Glutamatergic neuron (in vitro differentiated cells): ENCODE measurements at regions not wholly inside any gene's neighbourhood (a gene's known extent, or its start where the extent isn't known, plus 50 kb on each side); places are given as distances from the start of the nearest gene placed in this dataset.

Experiments used
- DNase-seq: peaks from one replicate; pipeline ENCODE4 v3.0.0; 2022
- H3K27ac Mint-ChIP-seq: one replicate; pipeline ENCODE4 v1.8.0; 2020; ENCODE audit warnings: mild to moderate bottlenecking, mixed read lengths, inconsistent platforms; ENCODE audit not compliant: unreplicated experiment
- H3K27me3 Mint-ChIP-seq: one replicate; pipeline ENCODE4 v1.8.0; 2020; ENCODE audit warnings: mild to moderate bottlenecking, moderate library complexity, mixed read lengths, inconsistent platforms; ENCODE audit not compliant: unreplicated experiment
- H3K36me3 Mint-ChIP-seq: one replicate; pipeline ENCODE4 v1.8.0; 2020; ENCODE audit warnings: mild to moderate bottlenecking, mixed read lengths, inconsistent platforms; ENCODE audit not compliant: unreplicated experiment
- H3K4me1 Mint-ChIP-seq: one replicate; pipeline ENCODE4 v1.8.0; 2020; ENCODE audit warnings: mild to moderate bottlenecking, low read depth, mixed read lengths, inconsistent platforms; ENCODE audit not compliant: unreplicated experiment
- H3K4me3 Mint-ChIP-seq: one replicate; pipeline ENCODE4 v1.8.0; 2020; ENCODE audit warnings: mild to moderate bottlenecking, mixed read lengths, inconsistent platforms; ENCODE audit not compliant: unreplicated experiment
- H3K9me3 Mint-ChIP-seq: one replicate; pipeline ENCODE4 v1.8.0; 2020; ENCODE audit warnings: mild to moderate bottlenecking, moderate library complexity, mixed read lengths, inconsistent platforms; ENCODE audit not compliant: unreplicated experiment
- CTCF ChIP-seq: fragments of 200-600 bp; sonication (generic); IDR thresholded peaks from one replicate; pipeline ENCODE4 v1.5.0; 2021; ENCODE audit not compliant: partially characterized antibody, unreplicated experiment

- no peaks in the 10 kb centered on the region for H3K27me3 Mint-ChIP-seq
- DNase-seq: no peak
- no peak overlapping the region for H3K4me3 Mint-ChIP-seq
- no peaks in the 10 kb centered on the region for H3K9me3 Mint-ChIP-seq
- H3K36me3 Mint-ChIP-seq: peaks cover 4% of the 10 kb centered on the region
- H3K27ac Mint-ChIP-seq: no peak overlapping the region
- peaks cover 7% of the 10 kb centered on the region for H3K4me1 Mint-ChIP-seq
- no peak for TF ChIP-seq CTCF
These were observed 254.7 kb downstream of the STK31 start for GRCh38 chr7:23964715-23965114.

GRCh38 chr7:23965296-23965695 lies 255.3 kb downstream of the STK31 start:
- DNase-seq: no peak
- Mint-ChIP-seq H3K27me3 (no peaks in the 10 kb centered on the region), H3K9me3 (no peaks in the 10 kb centered on the region), H3K4me1 (peaks cover 7% of the 10 kb centered on the region), H3K4me3 (no peak overlapping the region), H3K36me3 (peaks cover 4% of the 10 kb centered on the region), H3K27ac (no peak overlapping the region)
- no peak for TF ChIP-seq CTCF

- peaks cover 7% of the 10 kb centered on the region for H3K4me1 Mint-ChIP-seq
- H3K27ac Mint-ChIP-seq: no peak overlapping the region
These were observed 256.9 kb downstream of the STK31 start for GRCh38 chr7:23966941-23967340.

GRCh38 chr7:23967949-23968599 lies 258.1 kb downstream of the STK31 start:
- H3K36me3 Mint-ChIP-seq: peaks cover 4% of the 10 kb centered on the region
- H3K27me3 Mint-ChIP-seq: no peaks in the 10 kb centered on the region
- no peak overlapping the region for H3K4me3 Mint-ChIP-seq
- H3K4me1 Mint-ChIP-seq: peaks cover 7% of the 10 kb centered on the region
- H3K27ac Mint-ChIP-seq: no peak overlapping the region
- peaks cover 1% of the 10 kb centered on the region for H3K9me3 Mint-ChIP-seq
- no peak for TF ChIP-seq CTCF
- no peak for DNase-seq

More at GRCh38 chr7:23966941-23967340, 256.9 kb downstream of the STK31 start:
- H3K27me3 Mint-ChIP-seq: no peaks in the 10 kb centered on the region
- peaks cover 4% of the 10 kb centered on the region for H3K36me3 Mint-ChIP-seq
- no peaks in the 10 kb centered on the region for H3K9me3 Mint-ChIP-seq
- H3K4me3 Mint-ChIP-seq: no peak overlapping the region
- no peak for DNase-seq
- TF ChIP-seq CTCF: no peak

GRCh38 chr7:23968791-23969190 lies 258.8 kb downstream of the STK31 start:
- Mint-ChIP-seq H3K27ac (no peak overlapping the region), H3K4me1 (peaks cover 7% of the 10 kb centered on the region), H3K4me3 (no peak overlapping the region), H3K27me3 (peaks cover under 1% of the 10 kb centered on the region), H3K9me3 (peaks cover 1% of the 10 kb centered on the region), H3K36me3 (peaks cover 4% of the 10 kb centered on the region)
- no peak for DNase-seq
- no peak for TF ChIP-seq CTCF
